HG03439 (cell line): ENCODE measurements at regions not wholly inside any gene's neighbourhood (a gene's known extent, or its start where the extent isn't known, plus 50 kb on each side); places are given as distances from the start of the nearest gene placed in this dataset.

Experiments
- ATAC-seq: cut with Tn5 transposase; IDR thresholded peaks from one replicate; pipeline ENCODE4 v1.9.1; 2021; ENCODE audit warnings: mild to moderate bottlenecking, moderate library complexity; ENCODE audit not compliant: unreplicated experiment

GRCh38 chr18:39752351-39752750, 2186.8 kb upstream of the CELF4 start:
- no peak for ATAC-seq

DNA sequence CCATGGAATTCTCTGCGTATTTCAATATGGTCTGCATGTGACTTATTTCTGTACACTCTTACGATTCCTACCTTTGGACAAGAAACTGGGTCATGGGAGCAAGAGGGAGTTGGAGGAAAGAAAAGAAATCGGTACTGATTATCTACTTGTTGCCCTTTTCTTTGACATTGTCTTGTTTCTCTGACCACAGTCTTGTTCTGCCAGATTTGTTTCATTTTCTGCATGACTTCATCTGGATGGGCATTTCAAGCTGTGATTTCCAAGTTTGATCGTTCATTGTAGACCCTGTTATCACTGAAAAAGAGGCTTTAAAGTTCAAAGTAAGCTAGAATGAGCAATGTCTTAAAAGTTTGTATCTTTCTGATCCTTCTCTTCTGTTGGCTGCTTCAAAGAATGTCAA, 2186.3 kb upstream of the CELF4 start:
- ATAC-seq = no peak

- no peak for ATAC-seq
These were observed 2185.6 kb upstream of the CELF4 start for GRCh38 chr18:39751161-39751560.

- no peak for ATAC-seq
These were observed 2183.6 kb upstream of the CELF4 start for GRCh38 chr18:39749154-39749553.

- no peak for ATAC-seq
These were observed 2183.1 kb upstream of the CELF4 start for GRCh38 chr18:39748727-39749126.

DNA sequence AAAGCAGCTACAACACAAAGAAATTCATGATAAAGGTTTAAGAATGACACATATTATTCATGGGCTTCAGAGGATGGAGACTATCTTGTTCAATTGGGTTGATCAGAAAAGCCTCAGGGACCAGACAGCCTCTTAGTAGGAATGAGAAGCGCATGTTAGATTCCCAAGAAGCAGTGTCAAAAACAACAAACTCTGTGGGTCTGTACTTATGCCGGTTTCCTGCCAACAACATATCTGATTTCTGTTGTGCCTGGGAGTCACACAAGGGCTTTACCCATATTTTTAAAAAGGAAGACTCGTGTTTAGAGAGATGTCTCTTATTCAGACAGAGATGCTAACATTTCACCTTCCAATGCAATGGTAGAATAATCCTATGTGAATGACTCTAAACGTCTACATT, 2180.6 kb upstream of the CELF4 start:
- no peak for ATAC-seq

DNA sequence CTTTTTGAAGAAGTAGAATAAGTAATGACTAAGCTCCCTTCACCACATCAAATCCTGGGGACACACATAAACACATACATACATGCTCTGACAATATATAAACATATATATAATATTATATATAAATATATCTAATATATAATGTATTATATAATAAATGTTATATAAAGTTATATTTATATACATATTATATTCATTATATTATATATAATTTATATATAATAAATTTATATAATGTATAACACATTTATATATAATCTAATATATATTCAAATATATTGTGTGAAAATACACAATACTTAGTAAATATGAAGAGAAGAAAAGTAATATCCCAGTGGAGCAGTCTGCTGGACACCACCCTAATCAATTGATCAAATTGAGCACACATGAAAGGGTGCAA, 2177.9 kb upstream of the CELF4 start:
- ATAC-seq = no peak

DNA sequence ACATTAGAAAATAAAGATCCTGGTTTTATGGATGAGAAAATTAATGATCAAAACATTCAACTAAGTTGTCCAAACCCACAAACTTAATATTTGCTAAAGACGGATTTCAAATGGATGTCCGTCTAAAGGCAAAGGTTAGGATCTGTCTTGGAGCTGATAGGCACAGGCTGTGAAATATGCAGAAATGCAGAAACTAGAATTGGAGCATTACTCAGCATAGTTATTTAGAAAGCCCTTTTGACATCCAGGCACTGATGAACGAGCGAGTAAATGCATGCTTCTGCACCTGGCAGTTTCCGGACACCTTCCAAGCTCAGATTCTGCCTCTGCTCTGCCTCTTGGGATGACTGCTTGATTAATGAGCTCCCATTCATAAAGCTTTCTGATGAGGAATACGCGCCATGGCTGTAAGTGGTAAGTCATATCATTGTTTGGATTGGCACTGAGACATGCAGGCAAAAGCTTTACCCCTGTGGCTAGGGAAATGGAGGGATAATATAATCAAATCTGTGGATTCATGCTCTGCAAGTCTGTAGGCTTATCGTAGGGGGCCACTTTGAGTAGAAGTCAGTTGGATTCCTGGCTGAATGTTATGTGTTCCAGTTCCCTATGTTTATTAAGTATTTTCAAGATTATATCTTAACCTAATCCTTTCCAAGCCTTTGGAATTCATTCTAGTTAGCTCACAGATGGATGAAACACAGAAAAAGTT, 2176.3 kb upstream of the CELF4 start:
- ATAC-seq = no peak

- ATAC-seq = no peak
These were observed 2172.3 kb upstream of the CELF4 start for GRCh38 chr18:39737869-39738268.

- ATAC-seq = no peak
These were observed 2167.3 kb upstream of the CELF4 start for GRCh38 chr18:39732918-39733317.

DNA sequence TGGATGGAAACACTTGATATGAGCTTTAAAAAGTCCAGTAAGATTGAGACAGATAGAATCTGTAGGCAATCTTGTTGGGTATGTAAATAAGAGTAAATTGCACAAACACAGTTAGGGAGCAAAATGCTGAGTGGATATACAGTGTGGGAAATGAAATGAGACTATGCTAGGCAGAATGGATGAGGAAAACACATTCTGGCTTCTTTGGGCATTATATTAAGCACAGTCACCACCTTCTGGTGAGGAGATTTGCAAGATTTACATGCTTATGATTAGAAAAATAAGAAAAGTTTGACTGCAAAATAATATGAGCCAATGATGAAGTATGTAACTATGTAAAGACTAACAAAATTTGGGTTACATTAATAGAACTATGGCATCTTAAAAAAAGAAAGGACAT, 2165.0 kb upstream of the CELF4 start:
- no peak for ATAC-seq

DNA sequence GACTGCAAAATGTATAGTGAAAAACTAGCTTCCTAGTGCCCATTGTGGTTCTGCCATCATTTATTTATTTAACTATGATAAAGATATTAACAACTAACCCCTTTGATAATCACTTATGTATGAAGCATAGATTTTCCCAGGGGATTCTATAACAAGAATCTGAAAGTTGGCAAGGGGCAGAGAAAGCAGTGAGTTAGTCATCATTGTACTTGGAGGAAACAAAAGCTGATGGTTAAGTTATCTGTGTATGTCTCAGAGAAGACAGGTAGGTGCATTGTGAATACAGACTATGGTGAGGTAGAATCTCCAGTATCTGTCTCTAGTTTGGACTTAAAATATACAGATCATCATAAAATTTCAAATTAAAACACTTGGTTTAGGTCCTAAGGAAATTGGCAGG, 2159.1 kb upstream of the CELF4 start:
- ATAC-seq = no peak

DNA sequence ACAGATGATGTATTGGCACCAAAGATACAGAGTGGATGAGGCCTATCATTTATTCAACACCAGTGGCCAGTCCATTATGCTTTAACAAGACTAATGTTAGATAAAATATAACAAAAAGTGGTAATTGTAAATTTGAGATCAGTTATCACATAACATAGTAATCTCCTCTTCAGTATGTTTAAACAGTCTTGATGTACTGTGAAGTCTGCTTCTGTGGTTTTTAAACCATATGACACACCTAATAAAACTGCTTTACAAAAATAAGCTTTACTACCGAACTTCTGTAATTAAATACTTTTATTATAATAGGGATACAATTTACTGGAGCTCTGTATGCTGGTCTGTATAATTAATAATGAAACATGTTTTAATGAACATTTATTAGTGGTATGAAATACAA, 2156.1 kb upstream of the CELF4 start:
- no peak for ATAC-seq

- no peak for ATAC-seq
These were observed 2148.4 kb upstream of the CELF4 start for GRCh38 chr18:39713961-39714360.

DNA sequence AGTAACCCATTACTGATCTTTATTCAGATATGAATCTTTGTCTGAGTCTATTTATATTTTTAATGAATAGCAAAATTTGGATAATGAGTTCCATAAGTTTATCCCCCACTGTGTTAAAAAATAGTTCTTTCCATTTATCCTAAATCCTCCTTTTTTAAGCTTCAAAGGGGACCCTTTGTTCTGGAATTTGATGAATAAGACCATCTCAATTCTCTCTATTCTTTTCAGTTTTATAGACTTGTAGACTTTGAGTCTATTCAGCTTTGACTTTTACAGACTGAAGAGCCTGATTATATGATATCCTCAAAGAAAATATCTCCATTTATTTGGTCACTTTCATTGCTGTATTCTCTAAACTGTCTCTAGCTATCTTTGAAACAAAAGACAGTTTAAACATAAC, 2146.1 kb upstream of the CELF4 start:
- ATAC-seq = no peak

- no peak for ATAC-seq
These were observed 2139.8 kb upstream of the CELF4 start for GRCh38 chr18:39705362-39705761.

DNA sequence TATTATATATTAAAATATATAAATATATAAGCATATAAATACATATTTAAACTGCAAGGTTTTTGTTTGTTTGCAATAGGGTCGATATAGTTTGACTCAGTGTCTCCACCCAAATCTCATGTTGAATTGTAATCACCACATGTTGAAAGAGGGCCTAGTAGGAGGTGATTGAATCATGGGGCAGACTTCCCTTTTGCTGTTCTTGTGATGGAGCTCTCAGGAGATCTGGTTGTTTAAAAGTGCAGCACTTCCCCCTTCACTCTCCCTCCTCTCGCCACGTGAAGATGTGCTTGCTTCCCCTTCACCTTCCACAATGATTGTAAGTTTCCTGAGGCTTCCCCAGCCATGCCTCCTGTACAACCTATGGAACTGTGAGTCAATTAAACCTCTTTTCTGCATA, 2137.3 kb upstream of the CELF4 start:
- ATAC-seq = no peak

DNA sequence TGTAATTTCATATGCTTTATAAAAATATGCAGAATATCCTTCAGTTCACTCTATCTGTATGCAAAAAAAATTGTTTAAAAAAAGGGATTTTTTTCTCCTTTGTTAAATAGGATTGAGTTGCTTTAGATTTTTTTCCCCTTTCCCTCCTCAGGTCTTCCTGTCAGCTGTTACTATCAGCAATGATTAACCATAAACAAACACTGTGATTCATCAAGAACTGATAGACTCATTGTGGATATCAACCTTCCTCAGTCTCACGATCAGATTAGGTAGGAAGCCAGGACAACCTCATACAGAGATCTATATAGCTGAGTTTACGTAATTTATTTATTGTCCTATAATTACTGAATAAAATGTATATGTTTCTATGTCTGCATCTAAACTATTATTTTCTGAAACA, 2136.2 kb upstream of the CELF4 start:
- ATAC-seq = no peak

GRCh38 chr18:39701055-39701783, 2135.6 kb upstream of the CELF4 start:
- ATAC-seq = no peak

GRCh38 chr18:39699340-39699964, 2133.9 kb upstream of the CELF4 start:
- ATAC-seq = no peak

DNA sequence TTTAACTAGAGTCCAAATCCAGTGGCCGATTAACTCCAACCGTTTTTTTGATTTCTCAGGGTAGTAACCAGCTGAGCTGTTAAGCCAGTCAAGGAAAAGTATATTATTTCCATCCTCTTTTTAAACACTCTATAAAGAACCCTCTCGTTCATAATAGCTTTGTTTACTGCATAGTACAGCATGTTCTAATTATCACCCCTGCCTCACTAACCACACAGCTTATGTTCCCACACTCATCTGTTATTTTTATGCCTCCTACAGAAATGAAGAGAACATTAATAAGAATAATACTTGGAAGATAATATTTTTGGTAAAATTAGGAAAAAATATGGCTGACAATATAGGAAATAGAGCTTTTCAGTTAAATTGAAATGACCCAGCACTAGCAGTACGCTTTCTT, 2132.8 kb upstream of the CELF4 start:
- ATAC-seq = no peak

GRCh38 chr18:39693359-39693758, 2127.8 kb upstream of the CELF4 start:
- ATAC-seq = no peak
